PC-3 (cell line): ENCODE measurements at regions not wholly inside any gene's neighbourhood (a gene's known extent, or its start where the extent isn't known, plus 50 kb on each side); places are given as distances from the start of the nearest gene placed in this dataset.

Experiments
- EZH2 ChIP-seq: fragments of 300-600 bp; sonication (generic); IDR thresholded peaks from one replicate; pipeline ENCODE4 v1.6.1; 2017; ENCODE audit warnings: antibody characterized with exemption, mild to moderate bottlenecking, low read length; ENCODE audit not compliant: unreplicated experiment
- TF ChIP-seq, protein P1 (sequence below): fragments of 300-600 bp; sonication (generic); conservative IDR thresholded peaks from 2 replicates; pipeline ENCODE4 v1.5.1; 2017; ENCODE audit warnings: antibody characterized with exemption, low read depth, mild to moderate bottlenecking, low read length

DNA sequence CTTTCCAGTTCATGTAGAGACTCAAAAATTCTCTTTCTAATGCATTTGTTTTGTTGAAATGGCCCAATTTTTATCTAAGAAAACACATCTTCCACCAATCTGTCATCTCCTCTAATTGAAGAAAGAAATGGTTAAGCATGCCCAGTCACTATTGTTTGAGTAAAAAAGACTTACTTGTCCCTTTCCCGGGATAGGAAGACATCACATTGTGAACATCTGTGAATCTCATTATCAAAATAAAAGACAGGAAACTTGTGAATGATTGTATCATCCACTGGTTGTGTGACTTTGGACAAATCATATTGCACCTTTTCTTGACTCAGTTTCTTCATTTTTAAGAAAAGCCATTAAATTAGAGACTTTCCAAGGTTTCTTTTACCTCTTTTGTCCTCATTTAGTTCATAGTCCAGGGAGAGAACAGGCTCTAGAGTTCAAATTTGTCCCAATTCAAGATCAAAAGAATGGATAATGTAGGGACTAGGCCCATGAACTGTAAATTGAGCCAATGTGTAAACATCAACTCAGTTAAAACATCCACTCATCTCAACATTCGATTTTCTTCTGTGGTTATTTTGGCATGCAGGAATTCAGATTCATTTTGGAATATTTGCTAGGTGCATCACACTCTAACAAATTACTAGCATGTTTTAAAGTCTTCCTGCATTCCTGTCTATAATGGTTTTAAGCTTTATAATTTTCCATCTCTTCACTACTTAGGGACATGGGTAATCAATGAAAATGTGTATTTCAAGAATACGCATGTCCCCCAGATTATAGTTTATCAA, 838.0 kb upstream of the WWC1 start:
- TF ChIP-seq, protein P1, sequence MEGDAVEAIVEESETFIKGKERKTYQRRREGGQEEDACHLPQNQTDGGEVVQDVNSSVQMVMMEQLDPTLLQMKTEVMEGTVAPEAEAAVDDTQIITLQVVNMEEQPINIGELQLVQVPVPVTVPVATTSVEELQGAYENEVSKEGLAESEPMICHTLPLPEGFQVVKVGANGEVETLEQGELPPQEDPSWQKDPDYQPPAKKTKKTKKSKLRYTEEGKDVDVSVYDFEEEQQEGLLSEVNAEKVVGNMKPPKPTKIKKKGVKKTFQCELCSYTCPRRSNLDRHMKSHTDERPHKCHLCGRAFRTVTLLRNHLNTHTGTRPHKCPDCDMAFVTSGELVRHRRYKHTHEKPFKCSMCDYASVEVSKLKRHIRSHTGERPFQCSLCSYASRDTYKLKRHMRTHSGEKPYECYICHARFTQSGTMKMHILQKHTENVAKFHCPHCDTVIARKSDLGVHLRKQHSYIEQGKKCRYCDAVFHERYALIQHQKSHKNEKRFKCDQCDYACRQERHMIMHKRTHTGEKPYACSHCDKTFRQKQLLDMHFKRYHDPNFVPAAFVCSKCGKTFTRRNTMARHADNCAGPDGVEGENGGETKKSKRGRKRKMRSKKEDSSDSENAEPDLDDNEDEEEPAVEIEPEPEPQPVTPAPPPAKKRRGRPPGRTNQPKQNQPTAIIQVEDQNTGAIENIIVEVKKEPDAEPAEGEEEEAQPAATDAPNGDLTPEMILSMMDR, result no peak
- no peak for TF ChIP-seq EZH2
